Trophoblast cell (in vitro differentiated cells and primary cell): ENCODE measurements at regions not wholly inside any gene's neighbourhood (a gene's known extent, or its start where the extent isn't known, plus 50 kb on each side); places are given as distances from the start of the nearest gene placed in this dataset.

ENCODE experiments used
- DNase-seq, 2 donors: peaks; one replicate each; pipeline ENCODE4 v3.0.0-alpha.2; 2016
- H2AFZ ChIP-seq: 2 replicates; pipeline ENCODE4 v1.6.1; 2013; ENCODE audit warnings: low read length, moderate library complexity, mild to moderate bottlenecking; ENCODE audit not compliant: insufficient read depth, poor library complexity
- H2AK5ac ChIP-seq: 2 replicates; pipeline ENCODE4 v1.6.1; 2013; ENCODE audit warnings: mild to moderate bottlenecking, low read length
- H2BK120ac ChIP-seq: 2 replicates; pipeline ENCODE4 v1.6.1; 2013; ENCODE audit warnings: low read length, mild to moderate bottlenecking, moderate library complexity; ENCODE audit not compliant: insufficient read depth, poor library complexity
- H2BK12ac ChIP-seq: 2 replicates; pipeline ENCODE4 v1.6.1; 2013; ENCODE audit warnings: mild to moderate bottlenecking, low read length, moderate library complexity
- H2BK5ac ChIP-seq: 2 replicates; pipeline ENCODE4 v1.6.1; 2013; ENCODE audit warnings: low read length, low read depth, moderate library complexity, mild to moderate bottlenecking; ENCODE audit not compliant: poor library complexity
- H3K14ac ChIP-seq: 2 replicates; pipeline ENCODE4 v1.6.1; 2013; ENCODE audit warnings: mild to moderate bottlenecking, low read length
- H3K18ac ChIP-seq: 2 replicates; pipeline ENCODE4 v1.6.1; 2013; ENCODE audit warnings: mild to moderate bottlenecking, low read length
- H3K23ac ChIP-seq: 2 replicates; pipeline ENCODE4 v1.6.1; 2013; ENCODE audit warnings: low read length
- H3K27ac ChIP-seq: 2 replicates; pipeline ENCODE4 v1.5.1; 2013; ENCODE audit warnings: low read depth, mild to moderate bottlenecking, inconsistent platforms, low read length, moderate library complexity
- H3K27me3 ChIP-seq: 2 replicates; pipeline ENCODE4 v1.6.1; 2013; ENCODE audit warnings: inconsistent platforms, mild to moderate bottlenecking, low read length, moderate library complexity; ENCODE audit not compliant: insufficient read depth
- H3K36me3 ChIP-seq, 2 experiments: 1 replicate in 1 of 2; 2 replicates in 1 of 2; pipeline ENCODE4 v1.6.1; 2013; ENCODE audit warnings: low read length in 2 of 2, mild to moderate bottlenecking in 2 of 2, moderate library complexity in 1 of 2; ENCODE audit not compliant: insufficient read depth in 2 of 2, control insufficient read depth in 1 of 2
- H3K4ac ChIP-seq: 2 replicates; pipeline ENCODE4 v1.6.1; 2013; ENCODE audit warnings: low read depth, mild to moderate bottlenecking, low read length, moderate library complexity
- H3K4me1 ChIP-seq, 2 experiments: 1 replicate in 1 of 2; 2 replicates in 1 of 2; pipeline ENCODE4 v1.6.1; 2013; ENCODE audit warnings: low read length in 2 of 2, mild to moderate bottlenecking in 2 of 2, moderate library complexity in 1 of 2; ENCODE audit not compliant: insufficient read depth in 2 of 2, control insufficient read depth in 1 of 2
- H3K4me2 ChIP-seq: 2 replicates; pipeline ENCODE4 v1.6.1; 2013; ENCODE audit warnings: inconsistent platforms, mild to moderate bottlenecking, low read length, moderate library complexity
- H3K4me3 ChIP-seq: 2 replicates; pipeline ENCODE4 v1.5.1; 2013; ENCODE audit warnings: mild to moderate bottlenecking, low read depth, low read length, inconsistent platforms
- H3K79me1 ChIP-seq: one replicate; pipeline ENCODE4 v1.6.1; 2013; ENCODE audit warnings: low read length
- H3K79me2 ChIP-seq: 2 replicates; pipeline ENCODE4 v1.6.1; 2013; ENCODE audit warnings: low read length, mild to moderate bottlenecking; ENCODE audit not compliant: control insufficient read depth, insufficient read depth, poor library complexity
- H3K9ac ChIP-seq: 2 replicates; pipeline ENCODE4 v1.6.1; 2013; ENCODE audit warnings: mild to moderate bottlenecking, low read length
- H3K9me3 ChIP-seq: 2 replicates; pipeline ENCODE4 v1.6.1; 2013; ENCODE audit warnings: low read depth, mild to moderate bottlenecking, control low read depth, inconsistent platforms, low read length; ENCODE audit not compliant: insufficient read depth
- H4K12ac ChIP-seq: 2 replicates; pipeline ENCODE4 v1.6.1; 2013; ENCODE audit warnings: low read depth, mild to moderate bottlenecking, low read length, moderate library complexity
- H4K8ac ChIP-seq: 2 replicates; pipeline ENCODE4 v1.6.1; 2013; ENCODE audit warnings: low read depth, mild to moderate bottlenecking, low read length, moderate library complexity
- H4K91ac ChIP-seq: one replicate; pipeline ENCODE4 v1.6.1; 2013; ENCODE audit warnings: low read depth, mild to moderate bottlenecking, low read length, moderate library complexity
- WGBS: extraction: QIAGEN DNeasy Blood & Tissue Kit; methylation state at CpG from one replicate; pipeline ENCODE4 v1.1.7; 2013; ENCODE audit warnings: missing lambda C conversion rate; ENCODE audit not compliant: insufficient read length, insufficient coverage; ENCODE audit errors: extremely low coverage; 5-methylcytosine and 5-hydroxymethylcytosine counted together

- WGBS = no CpG with 5 or more reads among the region's 1 CpG
Measured at GRCh38 chr9:78934880-78935279, 636.9 kb upstream of the TLE4 start.

GRCh38 chr9:78938821-78939220 is 632.9 kb upstream of the TLE4 start:
- H3K79me1 ChIP-seq = no peaks in the 10 kb centered on the region
- no peak overlapping the region for H3K4me2 ChIP-seq
- no peak overlapping the region for H2BK5ac ChIP-seq
- no peak overlapping the region for H2AFZ ChIP-seq
- H2AK5ac ChIP-seq = no peak overlapping the region
- no peak overlapping the region for H3K18ac ChIP-seq
- H4K12ac ChIP-seq = no peak overlapping the region
- H4K8ac ChIP-seq = no peak overlapping the region
- no peak overlapping the region for H2BK12ac ChIP-seq
- H4K91ac ChIP-seq = no peak overlapping the region
- H3K4me1 ChIP-seq = no peaks in the 10 kb centered on the region
- H2BK120ac ChIP-seq = no peak overlapping the region
- H3K27ac ChIP-seq = no peak overlapping the region
- no peaks in the 10 kb centered on the region for H3K36me3 ChIP-seq
- no peaks in the 10 kb centered on the region for H3K9me3 ChIP-seq
- no peaks in the 10 kb centered on the region for H3K79me2 ChIP-seq
- no peak overlapping the region for H3K14ac ChIP-seq
- no peak overlapping the region for H3K4me3 ChIP-seq
- DNase-seq = no peak
- no CpG with 5 or more reads among the region's 4 CpGs for WGBS
- no peak overlapping the region for H3K4ac ChIP-seq
- no peak overlapping the region for H3K23ac ChIP-seq
- no peak overlapping the region for H3K9ac ChIP-seq
- H3K27me3 ChIP-seq = no peaks in the 10 kb centered on the region

More at GRCh38 chr9:78934880-78935279, 636.9 kb upstream of the TLE4 start:
- no peak overlapping the region for H2AFZ ChIP-seq
- no peak overlapping the region for H3K14ac ChIP-seq
- no peak overlapping the region for H3K23ac ChIP-seq
- no peak overlapping the region for H3K27ac ChIP-seq
- H3K79me1 ChIP-seq = no peaks in the 10 kb centered on the region
- peaks cover 0 to 1% of the 10 kb centered on the region in 2 experiments for H3K4me1 ChIP-seq
- H3K9me3 ChIP-seq = no peaks in the 10 kb centered on the region
- no peak overlapping the region for H2AK5ac ChIP-seq
- no peak for DNase-seq
- H2BK120ac ChIP-seq = no peak overlapping the region
- H2BK12ac ChIP-seq = no peak overlapping the region
- H3K9ac ChIP-seq = no peak overlapping the region
- no peak overlapping the region for H3K4me3 ChIP-seq
- no peaks in the 10 kb centered on the region for H3K36me3 ChIP-seq
- no peak overlapping the region for H4K8ac ChIP-seq
- H3K79me2 ChIP-seq = no peaks in the 10 kb centered on the region
- H3K18ac ChIP-seq = no peak overlapping the region
- no peak overlapping the region for H2BK5ac ChIP-seq
- H4K12ac ChIP-seq = no peak overlapping the region
- no peak overlapping the region for H4K91ac ChIP-seq
- no peaks in the 10 kb centered on the region for H3K27me3 ChIP-seq
- no peak overlapping the region for H3K4me2 ChIP-seq
- no peak overlapping the region for H3K4ac ChIP-seq

- H3K9me3 ChIP-seq = no peaks in the 10 kb centered on the region
- H3K4me2 ChIP-seq = no peak overlapping the region
- no peak overlapping the region for H4K12ac ChIP-seq
- no peaks in the 10 kb centered on the region for H3K4me1 ChIP-seq
- H3K27me3 ChIP-seq = no peaks in the 10 kb centered on the region
- DNase-seq = no peak
- no peak overlapping the region for H4K8ac ChIP-seq
- no peak overlapping the region for H3K14ac ChIP-seq
- H2AFZ ChIP-seq = no peak overlapping the region
- H3K4ac ChIP-seq = no peak overlapping the region
- no peak overlapping the region for H4K91ac ChIP-seq
- H3K4me3 ChIP-seq = no peak overlapping the region
- WGBS = no CpG with 5 or more reads among the region's 6 CpGs
- H3K27ac ChIP-seq = no peak overlapping the region
- H2BK5ac ChIP-seq = no peak overlapping the region
- H3K36me3 ChIP-seq = no peaks in the 10 kb centered on the region
- no peak overlapping the region for H3K9ac ChIP-seq
- no peak overlapping the region for H2AK5ac ChIP-seq
- H3K79me2 ChIP-seq = no peaks in the 10 kb centered on the region
- no peak overlapping the region for H2BK120ac ChIP-seq
- H2BK12ac ChIP-seq = no peak overlapping the region
- no peak overlapping the region for H3K18ac ChIP-seq
- no peak overlapping the region for H3K23ac ChIP-seq
- no peaks in the 10 kb centered on the region for H3K79me1 ChIP-seq
Measured at GRCh38 chr9:78939311-78940065, 632.3 kb upstream of the TLE4 start.

- Histone ChIP-seq H3K14ac (no peak overlapping the region), H3K9me3 (no peaks in the 10 kb centered on the region), H2BK120ac (no peak overlapping the region), H3K4me3 (no peak overlapping the region), H3K27ac (no peak overlapping the region), H2AFZ (no peak overlapping the region), H2AK5ac (no peak overlapping the region), H4K91ac (no peak overlapping the region), H3K4me2 (no peak overlapping the region), H3K4me1 (no peaks in the 10 kb centered on the region), H3K79me2 (no peaks in the 10 kb centered on the region), H3K79me1 (no peaks in the 10 kb centered on the region), H4K8ac (no peak overlapping the region), H3K18ac (no peak overlapping the region), H3K23ac (no peak overlapping the region), H4K12ac (no peak overlapping the region), H3K36me3 (no peaks in the 10 kb centered on the region), H3K27me3 (no peaks in the 10 kb centered on the region), H2BK12ac (no peak overlapping the region), H3K4ac (no peak overlapping the region), H3K9ac (no peak overlapping the region), H2BK5ac (no peak overlapping the region)
- DNase-seq = peak; percentile 6 to 79
- WGBS = no CpG with 5 or more reads among the region's 4 CpGs
Measured at GRCh38 chr9:78940121-78940855, 631.5 kb upstream of the TLE4 start.
